ENCODE measurements at regions not wholly inside any gene's neighbourhood (a gene's known extent, or its start where the extent isn't known, plus 50 kb on each side); places are given as distances from the start of the nearest gene placed in this dataset.

- TF ChIP-seq SPI1 (IDR thresholded peaks at IDR 0.05; ENCODE audit: low read depth, low read length) (no peak), POLR2AphosphoS5 (IDR thresholded peaks at IDR 0.05; ENCODE audit: low read depth, low read length) (no peak), POLR2A (IDR thresholded peaks at IDR 0.05; ENCODE audit: low read depth, low read length) (no peak)
Observed at GRCh38 chr1:4056422-4056821, 156.3 kb upstream of the C1orf174 start.
